RWPE1 (cell line): ENCODE measurements at regions not wholly inside any gene's neighbourhood (a gene's known extent, or its start where the extent isn't known, plus 50 kb on each side); places are given as distances from the start of the nearest gene placed in this dataset.

ENCODE experiments used
- CTCF ChIA-PET: fragments of 350-600 bp; sonication (Branson Sonifier 250); formaldehyde crosslinking; extraction: SDS; loops from one replicate; lab custom pipeline; 2021; lab: Yijun Ruan, JAX
- POLR2A ChIA-PET: fragments of 400-600 bp; formaldehyde crosslinking; extraction: SDS; loops from one replicate; lab custom pipeline; 2020; ENCODE audit warnings: antibody characterized with exemption; ENCODE audit not compliant: low non-redundant PET; lab: Yijun Ruan, JAX
- DNase-seq: peaks from one replicate; pipeline ENCODE4 v3.0.0; 2012; ENCODE audit warnings: low spot score
- H3K27ac ChIP-seq: fragments of 450-650 bp; 2 replicates; pipeline ENCODE4 v1.5.1; 2017
- TF ChIP-seq, protein P1 (sequence below): fragments of 450-650 bp; conservative IDR thresholded peaks from 2 replicates; pipeline ENCODE4 v1.5.1; 2017; ENCODE audit warnings: low read depth, mild to moderate bottlenecking

DNA sequence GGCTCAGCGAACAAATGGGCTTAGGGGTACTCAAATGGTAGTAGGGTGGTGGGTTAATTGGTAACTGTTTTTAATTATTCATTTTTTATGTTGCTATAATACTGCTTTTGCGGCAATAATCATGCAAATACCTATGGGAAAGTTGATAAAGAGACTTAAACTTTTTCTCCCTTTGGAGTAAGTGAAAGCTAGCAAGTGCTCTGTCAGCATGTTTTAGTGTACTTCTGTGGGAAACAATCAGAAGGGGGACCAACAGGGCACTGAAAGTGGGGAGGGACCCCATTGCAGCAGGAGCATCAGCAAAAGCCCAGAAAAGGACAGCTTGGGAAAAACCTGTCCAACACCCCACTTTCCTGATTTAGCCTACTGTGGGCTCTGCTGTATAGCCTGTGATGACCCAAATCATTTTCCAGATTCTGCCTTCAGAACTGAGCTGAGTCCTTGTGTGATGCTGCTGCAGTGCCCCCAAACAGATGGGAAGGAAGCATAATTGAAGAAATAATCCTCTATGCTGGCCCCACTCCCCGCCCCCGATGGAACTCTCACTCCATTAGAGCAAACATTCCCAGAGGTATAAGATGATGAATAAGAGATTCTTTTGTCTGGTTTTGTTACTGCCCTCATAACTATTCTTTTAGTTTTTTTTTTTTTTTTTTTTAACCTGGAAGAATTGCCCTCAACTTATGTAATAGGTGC lies 322.8 kb downstream of the CD83 start:
- DNase-seq, result no peak
- TF ChIP-seq, protein P1, sequence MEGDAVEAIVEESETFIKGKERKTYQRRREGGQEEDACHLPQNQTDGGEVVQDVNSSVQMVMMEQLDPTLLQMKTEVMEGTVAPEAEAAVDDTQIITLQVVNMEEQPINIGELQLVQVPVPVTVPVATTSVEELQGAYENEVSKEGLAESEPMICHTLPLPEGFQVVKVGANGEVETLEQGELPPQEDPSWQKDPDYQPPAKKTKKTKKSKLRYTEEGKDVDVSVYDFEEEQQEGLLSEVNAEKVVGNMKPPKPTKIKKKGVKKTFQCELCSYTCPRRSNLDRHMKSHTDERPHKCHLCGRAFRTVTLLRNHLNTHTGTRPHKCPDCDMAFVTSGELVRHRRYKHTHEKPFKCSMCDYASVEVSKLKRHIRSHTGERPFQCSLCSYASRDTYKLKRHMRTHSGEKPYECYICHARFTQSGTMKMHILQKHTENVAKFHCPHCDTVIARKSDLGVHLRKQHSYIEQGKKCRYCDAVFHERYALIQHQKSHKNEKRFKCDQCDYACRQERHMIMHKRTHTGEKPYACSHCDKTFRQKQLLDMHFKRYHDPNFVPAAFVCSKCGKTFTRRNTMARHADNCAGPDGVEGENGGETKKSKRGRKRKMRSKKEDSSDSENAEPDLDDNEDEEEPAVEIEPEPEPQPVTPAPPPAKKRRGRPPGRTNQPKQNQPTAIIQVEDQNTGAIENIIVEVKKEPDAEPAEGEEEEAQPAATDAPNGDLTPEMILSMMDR, result no peak
- H3K27ac ChIP-seq, result no peak overlapping the region
- CTCF ChIA-PET, result interaction anchor here (0.6 kb wide), 1 partner anchor 409 kb away, joined by 3 read pairs; no protein-coding TSS in a partner anchor
- POLR2A ChIA-PET, result no interaction called here

DNA sequence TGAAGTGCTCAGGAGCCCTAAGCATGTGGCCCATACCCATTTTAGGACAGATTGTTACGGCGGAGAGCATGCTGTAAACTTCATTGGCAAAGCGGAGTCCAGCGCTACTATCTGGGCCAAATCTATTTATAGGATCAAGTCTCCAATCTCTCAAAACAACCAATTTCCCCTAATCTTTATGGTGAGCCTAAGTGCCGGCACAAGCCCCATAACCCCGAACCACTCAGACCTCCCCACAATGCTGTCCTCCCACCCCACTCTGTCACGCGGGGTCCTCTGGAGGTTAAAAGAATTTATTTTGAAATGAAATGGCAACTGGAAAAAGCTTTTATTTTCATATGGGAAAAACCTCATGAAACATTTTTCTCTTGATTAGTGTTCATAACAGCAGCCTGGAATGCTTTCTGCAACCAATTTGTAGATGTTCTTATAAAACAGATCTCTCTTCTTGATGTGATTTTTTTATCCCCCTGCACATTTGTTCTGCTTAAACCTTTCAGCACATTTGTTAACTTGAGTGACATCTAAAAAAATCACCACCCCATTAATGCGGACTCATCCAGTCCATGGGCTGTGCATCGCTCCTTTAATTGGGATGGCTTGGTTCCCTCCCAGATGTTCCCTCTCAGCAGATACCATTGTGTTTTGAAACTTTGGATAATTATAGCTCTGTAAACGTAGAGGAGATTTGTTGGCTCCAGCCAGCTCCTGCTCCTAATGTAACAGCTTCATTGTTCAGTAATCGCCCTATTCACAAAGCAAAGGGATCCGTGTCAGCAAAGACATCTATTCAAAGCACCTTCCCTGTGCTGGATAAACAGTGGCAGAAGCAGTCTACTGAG lies 323.6 kb downstream of the CD83 start:
- no peak overlapping the region for H3K27ac ChIP-seq
- CTCF ChIA-PET, result interaction anchor here (0.6 kb wide), 1 partner anchor 408 kb away, joined by 3 read pairs; no protein-coding TSS in a partner anchor
- POLR2A ChIA-PET, result no interaction called here
- TF ChIP-seq, protein P1, result no peak
- DNase-seq, result no peak

DNA sequence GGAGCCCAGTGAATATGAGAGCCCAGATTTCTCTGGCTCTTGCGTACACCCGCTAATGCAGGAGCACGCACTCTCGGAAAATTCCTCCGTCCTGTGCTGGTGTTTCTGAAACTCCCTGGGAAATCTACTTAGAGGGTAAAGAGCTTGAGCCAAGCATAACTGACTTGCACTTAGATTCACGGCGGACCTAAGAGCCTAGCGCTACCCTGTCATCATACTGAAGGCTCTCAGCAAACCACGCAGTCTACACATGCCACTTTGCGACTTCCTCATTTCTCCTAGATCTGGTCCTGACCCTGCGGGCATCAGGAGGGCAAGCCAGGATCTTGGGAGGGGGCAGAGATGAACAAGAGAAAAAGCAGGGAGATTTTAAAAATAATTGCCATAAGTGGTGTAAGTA lies 324.7 kb downstream of the CD83 start:
- TF ChIP-seq, protein P1, result no peak
- ChIA-PET CTCF (no interaction called here), POLR2A (no interaction called here)
- H3K27ac ChIP-seq, result no peak overlapping the region
- no peak for DNase-seq

DNA sequence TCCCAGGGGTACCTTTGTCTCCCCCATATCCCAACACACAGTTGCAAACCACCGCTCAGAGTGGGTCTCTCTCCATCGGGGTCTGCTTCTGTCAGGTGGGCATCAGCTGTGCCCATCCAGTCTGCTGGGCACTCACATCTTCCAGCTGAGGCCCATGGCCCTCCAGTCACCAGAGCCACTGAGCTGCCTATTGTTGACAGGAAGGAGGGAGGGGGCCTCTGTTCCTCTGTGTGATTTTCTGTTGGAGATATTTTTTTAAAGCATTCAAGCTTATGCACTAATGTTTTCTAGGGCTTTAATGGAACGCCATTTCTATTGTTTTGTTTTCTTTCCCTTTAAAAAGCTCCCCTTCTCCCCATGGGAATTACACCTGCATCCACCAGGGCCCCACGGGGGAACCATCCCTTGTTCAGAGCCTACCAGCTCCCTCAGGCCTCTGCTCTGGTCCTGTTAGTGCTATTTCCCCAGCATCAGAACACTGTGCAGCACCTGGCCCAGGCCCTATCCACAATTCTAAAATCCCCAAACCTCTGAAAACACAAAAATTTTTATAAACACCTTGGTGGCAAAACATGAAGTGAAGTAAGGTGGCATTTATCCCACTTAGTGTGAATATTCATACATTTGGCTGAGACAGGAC lies 326.2 kb downstream of the CD83 start:
- CTCF ChIA-PET, result interaction anchor here (0.7 kb wide), 1 partner anchor 633 kb away, joined by 3 read pairs; no protein-coding TSS in a partner anchor
- no peak for DNase-seq
- POLR2A ChIA-PET, result no interaction called here
- no peak overlapping the region for H3K27ac ChIP-seq
- TF ChIP-seq, protein P1, result no peak

DNA sequence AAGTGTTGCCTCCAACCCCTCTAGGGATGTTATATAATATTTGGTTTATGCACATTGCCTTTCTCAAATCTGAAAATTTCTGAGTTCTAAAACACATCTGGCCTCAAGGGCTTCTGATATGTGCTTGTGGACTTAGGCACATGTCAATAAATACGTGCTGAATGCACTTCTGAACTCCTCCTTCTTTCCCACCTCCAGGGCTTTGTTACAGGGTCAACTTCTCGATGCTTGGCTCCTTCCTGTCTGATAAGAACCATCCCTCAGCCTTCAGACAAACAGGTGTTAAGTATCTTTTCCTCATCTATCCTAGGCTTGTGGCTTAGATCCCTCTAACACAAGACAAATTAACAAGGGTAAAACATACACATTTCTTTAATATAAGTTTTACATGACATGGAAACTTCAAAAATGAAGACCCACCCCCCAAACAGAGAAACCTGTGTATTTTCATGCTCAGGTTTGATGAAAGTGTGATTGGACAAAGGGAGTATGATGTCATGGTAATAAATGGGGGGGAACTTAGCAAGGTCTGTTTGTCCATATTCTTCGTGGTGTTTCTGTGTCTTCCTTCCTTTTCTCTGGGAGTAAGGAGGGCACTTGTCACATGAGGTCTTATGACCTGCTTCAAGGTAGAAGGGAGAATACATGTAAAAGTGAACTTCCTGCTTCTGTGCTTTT lies 326.9 kb downstream of the CD83 start:
- ChIA-PET POLR2A (no interaction called here), CTCF (interaction anchor here (0.6 kb wide), 1 partner anchor 64 kb away, joined by 3 read pairs; no protein-coding TSS in a partner anchor)
- no peak for DNase-seq
- no peak overlapping the region for H3K27ac ChIP-seq
- TF ChIP-seq, protein P1, result no peak

DNA sequence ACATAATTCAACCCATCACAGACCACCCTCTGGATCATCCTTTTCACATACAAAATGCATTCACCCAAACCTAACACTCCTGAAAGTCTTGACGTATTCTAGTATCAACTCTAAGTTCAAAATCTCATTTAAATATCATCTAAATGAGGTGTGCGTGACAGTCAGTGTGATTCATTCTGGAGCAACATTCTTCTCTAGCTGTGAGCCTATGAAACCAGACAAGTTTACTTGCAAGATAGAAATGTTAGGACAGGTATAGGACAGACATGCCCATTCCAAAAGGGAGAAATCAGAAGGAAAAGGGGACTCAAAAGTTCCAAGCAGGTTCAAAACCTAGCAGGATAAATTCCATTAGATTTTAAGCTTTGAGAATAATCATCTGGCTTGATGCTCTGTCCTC lies 329.7 kb downstream of the CD83 start:
- H3K27ac ChIP-seq, result no peak overlapping the region
- ChIA-PET CTCF (no interaction called here), POLR2A (no interaction called here)
- TF ChIP-seq, protein P1, result no peak
- no peak for DNase-seq
